CD4-positive, alpha-beta T cell treated with Interleukin-10 for 1 hour (primary cell): ENCODE measurements at regions not wholly inside any gene's neighbourhood (a gene's known extent, or its start where the extent isn't known, plus 50 kb on each side); places are given as distances from the start of the nearest gene placed in this dataset.

Experiments used
- DNase-seq: peaks from one replicate; pipeline ENCODE4 v3.0.0-alpha.2; 2020

DNA sequence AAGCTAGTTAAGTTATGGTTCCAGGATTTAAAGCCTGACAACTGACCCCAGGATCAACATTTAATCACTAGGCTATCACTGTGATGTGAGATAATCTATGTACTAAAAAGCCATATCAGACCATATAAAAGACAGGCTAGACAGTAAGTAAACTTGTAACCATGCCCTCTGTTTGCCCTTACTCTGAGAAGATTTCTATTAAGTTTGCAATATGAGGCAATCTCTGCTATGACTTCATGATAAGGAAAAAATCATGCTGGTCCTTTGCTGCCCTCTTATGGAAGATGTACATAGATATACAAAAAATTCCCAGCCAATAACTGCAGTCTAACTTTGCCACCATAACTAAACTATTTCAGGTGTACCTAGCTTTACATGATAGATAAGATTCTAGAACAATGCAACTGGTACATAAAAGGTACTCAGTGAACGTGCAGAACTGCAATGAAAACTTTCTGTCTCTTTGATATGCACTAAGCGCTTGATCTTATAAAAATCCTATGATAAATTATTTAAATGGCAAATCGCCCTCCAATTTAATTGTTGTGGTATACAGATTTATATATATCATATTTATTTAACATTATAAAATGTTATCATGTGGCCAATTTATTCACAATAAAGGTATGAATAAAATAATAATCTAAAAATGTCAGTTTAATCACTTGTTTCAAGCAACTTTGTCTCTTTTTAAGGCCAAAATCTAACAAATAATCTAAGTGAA lies 70.5 kb downstream of the FAM217A start:
- peak; percentile 69 for DNase-seq

GRCh38 chr6:4009486-4009885 lies 69.5 kb downstream of the FAM217A start:
- no peak for DNase-seq

GRCh38 chr6:4010048-4010447 lies 68.9 kb downstream of the FAM217A start:
- no peak for DNase-seq

DNA sequence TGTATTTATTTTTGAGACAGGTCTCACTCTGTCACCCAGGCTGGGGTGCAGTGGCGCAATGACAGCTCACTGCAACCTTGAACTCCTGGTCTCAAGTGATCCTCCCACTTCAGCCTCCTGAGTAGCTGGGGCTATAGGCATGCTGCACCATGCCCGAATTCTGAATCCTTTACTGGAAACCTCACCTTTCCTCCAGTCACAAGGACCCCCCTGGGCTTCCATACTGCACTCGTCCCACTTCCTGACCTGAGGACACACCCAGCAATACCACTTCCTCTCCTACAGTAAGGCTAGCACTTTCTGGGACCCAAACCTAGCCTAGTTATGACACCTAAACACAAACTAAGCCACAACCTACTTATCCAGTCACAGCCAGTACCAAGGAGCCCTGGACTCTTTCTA lies 68.2 kb downstream of the FAM217A start:
- peak; percentile 37 for DNase-seq

DNA sequence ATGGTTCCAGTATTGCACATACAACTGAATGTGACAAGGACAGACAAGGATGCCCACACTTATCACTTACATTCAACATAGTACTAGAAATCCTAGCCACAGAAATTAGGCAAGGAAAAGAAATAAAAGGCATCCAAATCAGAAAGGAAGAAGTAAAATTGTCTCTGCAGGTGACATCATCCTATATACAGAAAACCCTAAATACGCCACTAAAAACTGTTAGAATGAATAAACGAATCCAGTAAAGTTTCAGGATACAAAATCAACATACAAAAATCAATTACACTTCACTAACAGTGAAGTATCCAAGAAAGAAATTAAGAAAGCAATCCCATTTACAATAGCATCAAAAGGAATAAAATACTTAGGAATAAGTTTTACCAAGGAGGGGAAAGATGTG lies 66.1 kb downstream of the FAM217A start:
- no peak for DNase-seq

GRCh38 chr6:4017058-4017739 lies 61.7 kb downstream of the FAM217A start:
- no peak for DNase-seq

- DNase-seq = no peak
These were observed 61.1 kb downstream of the FAM217A start for GRCh38 chr6:4017834-4018170.

GRCh38 chr6:4018171-4018923 lies 60.6 kb downstream of the FAM217A start:
- DNase-seq = peak; percentile 95
